ENCODE measurements at regions not wholly inside any gene's neighbourhood (a gene's known extent, or its start where the extent isn't known, plus 50 kb on each side); places are given as distances from the start of the nearest gene placed in this dataset.

GRCh38 chr18:65498605-65499004, 252.2 kb upstream of the CDH7 start:
- DNase-seq (ENCODE audit: low spot score), result no peak
- no peak for TF ChIP-seq CTCF (IDR thresholded peaks at IDR 0.05; ENCODE audit: extremely low read depth, missing control alignments)

- TF ChIP-seq CTCF (IDR thresholded peaks at IDR 0.05; ENCODE audit: extremely low read depth, missing control alignments), result no peak
- no peak for DNase-seq (ENCODE audit: low spot score)
Observed at GRCh38 chr18:65487569-65487968, 263.2 kb upstream of the CDH7 start.

- no peak for TF ChIP-seq CTCF (IDR thresholded peaks at IDR 0.05; ENCODE audit: extremely low read depth, missing control alignments)
- no peak for DNase-seq (ENCODE audit: low spot score)
Observed at GRCh38 chr18:65477455-65477854, 273.4 kb upstream of the CDH7 start.

GRCh38 chr18:65468881-65469280, 281.9 kb upstream of the CDH7 start:
- no peak for DNase-seq (ENCODE audit: low spot score)
- TF ChIP-seq CTCF (IDR thresholded peaks at IDR 0.05; ENCODE audit: extremely low read depth, missing control alignments), result no peak

- no peak for TF ChIP-seq CTCF (IDR thresholded peaks at IDR 0.05; ENCODE audit: extremely low read depth, missing control alignments)
- DNase-seq (ENCODE audit: low spot score), result no peak
Observed at GRCh38 chr18:65464361-65464760, 286.5 kb upstream of the CDH7 start.

GRCh38 chr18:65459741-65460140, 291.1 kb upstream of the CDH7 start:
- no peak for DNase-seq (ENCODE audit: low spot score)
- TF ChIP-seq CTCF (IDR thresholded peaks at IDR 0.05; ENCODE audit: extremely low read depth, missing control alignments), result no peak

- no peak for DNase-seq (ENCODE audit: low spot score)
- TF ChIP-seq CTCF (IDR thresholded peaks at IDR 0.05; ENCODE audit: extremely low read depth, missing control alignments), result no peak
Observed at GRCh38 chr18:65458871-65459270, 291.9 kb upstream of the CDH7 start.

Measured in GM20000 (cell line).